ENCODE measurements at regions not wholly inside any gene's neighbourhood (a gene's known extent, or its start where the extent isn't known, plus 50 kb on each side); places are given as distances from the start of the nearest gene placed in this dataset.

- TF ChIP-seq CTCF (IDR thresholded peaks at IDR 0.05; ENCODE audit: poor library complexity) (no peak), EZH2phosphoT487 (IDR thresholded peaks at IDR 0.05; ENCODE audit: low read depth, severe bottlenecking, unreplicated experiment) (no peak), EZH2 (IDR thresholded peaks at IDR 0.05; ENCODE audit: borderline replicate concordance) (no peak)
Observed at GRCh38 chr3:180836766-180837165, 75.7 kb upstream of the FXR1 start.
